Neuronal stem cell (in vitro differentiated cells): ENCODE measurements at regions not wholly inside any gene's neighbourhood (a gene's known extent, or its start where the extent isn't known, plus 50 kb on each side); places are given as distances from the start of the nearest gene placed in this dataset.
"Not testable (repeated sequence)": the region's sequence is repeated elsewhere in the genome, so short reads cannot be mapped to it uniquely, and the experiment has no call there.

ENCODE experiments used
- DNase-seq: peaks from one replicate; pipeline ENCODE4 v3.0.0-alpha.2; 2013; ENCODE audit warnings: low spot score
- H2AFZ ChIP-seq: one replicate; pipeline ENCODE4 v1.6.1; 2013; ENCODE audit warnings: mild to moderate bottlenecking, low read length, inconsistent platforms
- H2AK5ac ChIP-seq: 2 replicates; pipeline ENCODE4 v1.6.1; 2013; ENCODE audit warnings: low read depth, mild to moderate bottlenecking, inconsistent platforms, low read length, moderate library complexity, mixed read lengths
- H2BK120ac ChIP-seq: 2 replicates; pipeline ENCODE4 v1.6.1; 2013; ENCODE audit warnings: low read depth, mild to moderate bottlenecking, inconsistent platforms, low read length, moderate library complexity, mixed read lengths
- H2BK12ac ChIP-seq: one replicate; pipeline ENCODE4 v1.6.1; 2013; ENCODE audit warnings: low read length, inconsistent platforms
- H2BK15ac ChIP-seq: 2 replicates; pipeline ENCODE4 v1.6.1; 2013; ENCODE audit warnings: mild to moderate bottlenecking, low read length, inconsistent platforms, mixed read lengths
- H2BK5ac ChIP-seq: one replicate; pipeline ENCODE4 v1.6.1; 2013; ENCODE audit warnings: inconsistent platforms, mild to moderate bottlenecking, low read length, moderate library complexity
- H3K14ac ChIP-seq: one replicate; pipeline ENCODE4 v1.6.1; 2013; ENCODE audit warnings: low read length, inconsistent platforms
- H3K18ac ChIP-seq: 2 replicates; pipeline ENCODE4 v1.6.1; 2013; ENCODE audit warnings: low read length, inconsistent platforms
- H3K23ac ChIP-seq: 2 replicates; pipeline ENCODE4 v1.6.1; 2013; ENCODE audit warnings: low read depth, mild to moderate bottlenecking, mixed read lengths, low read length, inconsistent platforms; ENCODE audit not compliant: poor library complexity
- H3K27ac ChIP-seq: replicated peaks from 3 replicates; pipeline ENCODE4 v1.5.1; 2013; ENCODE audit warnings: low read length, inconsistent platforms
- H3K27me3 ChIP-seq, 3 experiments: 2 replicates each; pipeline ENCODE4 v1.6.1; 2013; ENCODE audit warnings: low read length in 3 of 3, mild to moderate bottlenecking in 2 of 3, inconsistent platforms in 1 of 3, low read depth in 1 of 3, mixed read lengths in 1 of 3, moderate library complexity in 1 of 3; ENCODE audit not compliant: control insufficient read depth in 3 of 3, insufficient read depth in 3 of 3
- H3K36me3 ChIP-seq, 2 donors: replicated peaks in 1 of 2; 2 replicates each; pipeline ENCODE4 v1.6.1; 2013; ENCODE audit warnings: low read length in 2 of 2; ENCODE audit not compliant: control insufficient read depth in 2 of 2, insufficient read depth in 2 of 2
- H3K4ac ChIP-seq: 2 replicates; pipeline ENCODE4 v1.6.1; 2013; ENCODE audit warnings: inconsistent platforms, mild to moderate bottlenecking, low read length, moderate library complexity
- H3K4me1 ChIP-seq, 2 donors: 1 replicate in 1 of 2; 2 replicates in 1 of 2; pipeline ENCODE4 v1.6.1; 2013; ENCODE audit warnings: low read length in 2 of 2, low read depth in 1 of 2; ENCODE audit not compliant: control insufficient read depth in 2 of 2, insufficient read depth in 1 of 2
- H3K4me2 ChIP-seq: one replicate; pipeline ENCODE4 v1.6.1; 2013; ENCODE audit warnings: mild to moderate bottlenecking, low read length, inconsistent platforms; ENCODE audit not compliant: insufficient read depth, poor library complexity, severe bottlenecking
- H3K4me3 ChIP-seq, 2 donors: 2 replicates each; pipeline ENCODE4 v1.5.1; 2013; ENCODE audit warnings: low read length in 2 of 2, mild to moderate bottlenecking in 2 of 2, inconsistent platforms in 1 of 2, moderate library complexity in 1 of 2
- H3K79me1 ChIP-seq: one replicate; pipeline ENCODE4 v1.6.1; 2013; ENCODE audit warnings: low read depth, mild to moderate bottlenecking, inconsistent platforms, low read length, moderate library complexity
- H3K9ac ChIP-seq: one replicate; pipeline ENCODE4 v1.6.1; 2013; ENCODE audit warnings: mild to moderate bottlenecking, low read depth, low read length, inconsistent platforms; ENCODE audit not compliant: poor library complexity
- H3K9me3 ChIP-seq, 2 donors: replicated peaks in 1 of 2; 2 replicates each; pipeline versions ENCODE3 to v1.6.1; 2013; ENCODE audit warnings: low read length in 2 of 2, mild to moderate bottlenecking in 2 of 2, inconsistent platforms in 1 of 2, low read depth in 1 of 2, mixed read lengths in 1 of 2, moderate library complexity in 1 of 2; ENCODE audit not compliant: control insufficient read depth in 2 of 2, insufficient read depth in 1 of 2
- H4K8ac ChIP-seq: one replicate; pipeline ENCODE4 v1.6.1; 2013; ENCODE audit warnings: low read depth, mild to moderate bottlenecking, inconsistent platforms, low read length, moderate library complexity
- H4K91ac ChIP-seq: one replicate; pipeline ENCODE4 v1.6.1; 2013; ENCODE audit warnings: low read length, low read depth, mild to moderate bottlenecking, inconsistent platforms; ENCODE audit not compliant: poor library complexity
- WGBS, 2 donors: extraction: QIAGEN DNeasy Blood & Tissue Kit; methylation state at CpG; one replicate each; pipeline ENCODE4 v1.1.7; 2013; ENCODE audit warnings: missing lambda C conversion rate in 2 of 2, mixed read lengths in 1 of 2; ENCODE audit not compliant: insufficient read length in 2 of 2, insufficient replicate concordance in 1 of 2; ENCODE audit errors: extremely low coverage in 2 of 2; 5-methylcytosine and 5-hydroxymethylcytosine counted together

GRCh38 chr5:7170785-7171184 lies 225.2 kb upstream of the ADCY2 start:
- not testable (repeated sequence) for H3K14ac ChIP-seq, H3K27ac ChIP-seq, H4K91ac ChIP-seq, H3K23ac ChIP-seq, H3K79me1 ChIP-seq, H2BK5ac ChIP-seq, H3K4ac ChIP-seq, H3K36me3 ChIP-seq, H3K4me3 ChIP-seq, H4K8ac ChIP-seq, H2AK5ac ChIP-seq, H3K9ac ChIP-seq, H2BK120ac ChIP-seq, H2BK12ac ChIP-seq, H3K4me2 ChIP-seq, H3K18ac ChIP-seq, H2BK15ac ChIP-seq, DNase-seq, H3K9me3 ChIP-seq, H3K27me3 ChIP-seq, H3K4me1 ChIP-seq
- H2AFZ ChIP-seq: peak overlapping the region; percentile 76
- no CpG with 5 or more reads among the region's 16 CpGs for WGBS, 2 donors

- no peak overlapping the region for H4K8ac ChIP-seq
- no peaks in the 10 kb centered on the region for H3K4me1 ChIP-seq
- no peak overlapping the region for H3K9ac ChIP-seq
- no peaks in the 10 kb centered on the region for H3K9me3 ChIP-seq
- no peak overlapping the region for H2AK5ac ChIP-seq
- no peak overlapping the region for H2BK15ac ChIP-seq
- no peak overlapping the region for H3K27ac ChIP-seq
- H2BK5ac ChIP-seq: no peak overlapping the region
- no peaks in the 10 kb centered on the region for H3K79me1 ChIP-seq
- no peak overlapping the region for H3K4ac ChIP-seq
- H3K27me3 ChIP-seq: peaks cover 0 to 5% (median 0%) of the 10 kb centered on the region in 3 experiments
- H4K91ac ChIP-seq: no peak overlapping the region
- no peak overlapping the region for H3K14ac ChIP-seq
- H2AFZ ChIP-seq: no peak overlapping the region
- H3K18ac ChIP-seq: no peak overlapping the region
- H2BK120ac ChIP-seq: no peak overlapping the region
- H3K23ac ChIP-seq: no peak overlapping the region
- no CpG with 5 or more reads among the region's 3 CpGs for WGBS, 2 donors
- H2BK12ac ChIP-seq: no peak overlapping the region
- no peak overlapping the region for H3K4me3 ChIP-seq
- no peak for DNase-seq
- H3K36me3 ChIP-seq: no peaks in the 10 kb centered on the region
- H3K4me2 ChIP-seq: no peak overlapping the region
These were observed 216.6 kb upstream of the ADCY2 start for GRCh38 chr5:7179364-7179763.

GRCh38 chr5:7181841-7182240 lies 214.1 kb upstream of the ADCY2 start:
- DNase-seq: no peak

GRCh38 chr5:7185742-7186141 lies 210.2 kb upstream of the ADCY2 start:
- no peak overlapping the region for H2AFZ ChIP-seq
- no peaks in the 10 kb centered on the region for H3K4me1 ChIP-seq
- H3K9me3 ChIP-seq: no peaks in the 10 kb centered on the region
- no CpG with 5 or more reads among the region's 7 CpGs for WGBS, 2 donors
- H3K27me3 ChIP-seq: peaks cover 0 to 5% (median 0%) of the 10 kb centered on the region in 3 experiments
- DNase-seq: no peak
- no peaks in the 10 kb centered on the region for H3K79me1 ChIP-seq
- no peak overlapping the region for H4K91ac ChIP-seq
- no peak overlapping the region for H3K18ac ChIP-seq
- no peak overlapping the region for H4K8ac ChIP-seq
- no peak overlapping the region for H2BK12ac ChIP-seq
- no peak overlapping the region for H3K9ac ChIP-seq
- no peak overlapping the region for H2BK120ac ChIP-seq
- no peak overlapping the region for H3K4me3 ChIP-seq
- H3K23ac ChIP-seq: no peak overlapping the region
- no peak overlapping the region for H3K27ac ChIP-seq
- no peak overlapping the region for H3K4me2 ChIP-seq
- H3K4ac ChIP-seq: no peak overlapping the region
- no peak overlapping the region for H2BK5ac ChIP-seq
- H3K36me3 ChIP-seq: no peaks in the 10 kb centered on the region
- no peak overlapping the region for H2BK15ac ChIP-seq
- H3K14ac ChIP-seq: no peak overlapping the region
- no peak overlapping the region for H2AK5ac ChIP-seq

More at GRCh38 chr5:7181841-7182240, 214.1 kb upstream of the ADCY2 start:
- no peak overlapping the region for H3K14ac ChIP-seq
- H3K4me2 ChIP-seq: no peak overlapping the region
- H3K4me1 ChIP-seq: no peaks in the 10 kb centered on the region
- H3K18ac ChIP-seq: no peak overlapping the region
- H3K27ac ChIP-seq: no peak overlapping the region
- no peaks in the 10 kb centered on the region for H3K36me3 ChIP-seq
- no peak overlapping the region for H3K4me3 ChIP-seq
- no peak overlapping the region for H3K9ac ChIP-seq
- H2BK12ac ChIP-seq: no peak overlapping the region
- H3K79me1 ChIP-seq: no peaks in the 10 kb centered on the region
- no peak overlapping the region for H2BK15ac ChIP-seq
- H4K8ac ChIP-seq: no peak overlapping the region
- H3K23ac ChIP-seq: no peak overlapping the region
- H2BK5ac ChIP-seq: no peak overlapping the region
- no peak overlapping the region for H2AK5ac ChIP-seq
- H3K4ac ChIP-seq: no peak overlapping the region
- no CpG with 5 or more reads among the region's 2 CpGs for WGBS, 2 donors
- no peak overlapping the region for H2AFZ ChIP-seq
- no peak overlapping the region for H4K91ac ChIP-seq
- H3K9me3 ChIP-seq: no peaks in the 10 kb centered on the region
- H2BK120ac ChIP-seq: no peak overlapping the region
- H3K27me3 ChIP-seq: peaks cover 0 to 5% (median 0%) of the 10 kb centered on the region in 3 experiments
